GM19351 (cell line): ENCODE measurements at regions not wholly inside any gene's neighbourhood (a gene's known extent, or its start where the extent isn't known, plus 50 kb on each side); places are given as distances from the start of the nearest gene placed in this dataset.
"Not testable (repeated sequence)": the region's sequence is repeated elsewhere in the genome, so short reads cannot be mapped to it uniquely, and the experiment has no call there.

ENCODE experiments used
- ATAC-seq: cut with Tn5 transposase; IDR thresholded peaks from one replicate; pipeline ENCODE4 v1.9.1; 2021; ENCODE audit warnings: mild to moderate bottlenecking, moderate library complexity; ENCODE audit not compliant: unreplicated experiment

DNA sequence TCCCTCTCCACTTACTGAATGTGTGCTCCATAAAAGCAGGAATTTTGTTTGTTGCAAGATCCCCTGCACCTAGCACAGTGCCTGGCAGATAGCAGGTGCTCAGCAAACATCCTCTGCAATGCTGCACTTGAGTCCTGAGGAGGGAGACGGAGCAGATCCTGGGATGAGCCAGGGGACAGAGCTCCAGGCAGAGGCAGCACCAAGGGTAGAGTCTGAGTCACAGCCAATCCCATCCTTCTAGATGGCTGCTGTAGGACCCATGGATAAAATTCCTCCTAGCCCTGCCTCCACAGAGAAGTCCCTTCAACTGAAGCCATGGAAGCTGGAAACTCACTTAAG is 59.3 kb upstream of the SULF2 start:
- ATAC-seq: not testable (repeated sequence)

DNA sequence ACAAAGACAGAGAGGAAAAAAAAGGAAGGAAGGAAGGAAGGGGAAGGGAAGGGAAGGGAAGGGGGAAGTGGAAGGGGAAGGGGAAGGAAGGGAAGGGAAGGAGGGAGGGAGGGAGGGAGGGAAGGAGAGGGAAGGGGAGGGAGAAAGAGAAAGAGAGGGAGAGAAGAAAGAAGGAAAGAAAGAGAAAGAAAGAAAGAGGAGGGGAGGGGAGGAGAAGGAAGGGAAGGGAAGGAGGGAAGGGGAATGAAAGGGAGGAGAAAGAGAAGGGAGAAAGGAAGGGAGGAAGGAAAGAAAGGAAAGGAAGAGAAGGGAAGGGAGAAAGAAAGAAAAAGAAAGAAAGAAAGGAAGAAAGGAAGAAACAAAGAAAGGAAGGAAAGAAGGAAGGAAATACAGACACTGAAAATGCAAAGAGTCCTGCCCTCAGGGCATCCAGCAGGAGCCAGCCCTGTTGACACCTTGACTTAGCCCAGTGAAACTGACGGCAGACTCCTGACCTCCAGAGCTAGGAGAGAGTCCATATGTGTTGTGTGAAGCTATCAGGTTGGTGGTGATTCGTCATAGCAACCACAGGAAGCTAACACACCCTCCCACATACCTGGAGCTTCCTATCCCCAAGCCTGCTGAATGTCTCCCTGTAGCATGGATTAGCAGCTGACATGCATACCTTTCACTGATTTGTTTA is 58.7 kb upstream of the SULF2 start:
- ATAC-seq: no peak

DNA sequence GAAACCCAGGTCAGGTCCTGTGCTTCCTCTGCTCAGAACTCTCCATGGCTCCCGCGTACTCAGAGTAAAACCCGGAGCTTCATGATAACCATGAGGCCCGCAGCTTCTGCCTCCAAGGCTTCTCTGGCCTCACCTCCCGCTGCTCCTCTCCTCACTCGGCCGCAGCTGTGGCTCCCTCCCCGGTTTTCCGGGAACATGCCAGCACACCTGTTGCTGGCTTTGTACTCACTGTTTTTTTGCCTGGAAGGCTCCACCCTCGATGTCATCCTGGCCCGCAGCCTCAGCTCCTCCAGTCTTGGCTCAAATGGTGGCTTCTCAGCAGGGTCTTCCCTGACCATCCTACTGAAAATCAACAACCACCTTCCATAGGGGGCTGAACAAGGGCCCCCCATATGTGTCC is 57.7 kb upstream of the SULF2 start:
- ATAC-seq: not testable (repeated sequence)

DNA sequence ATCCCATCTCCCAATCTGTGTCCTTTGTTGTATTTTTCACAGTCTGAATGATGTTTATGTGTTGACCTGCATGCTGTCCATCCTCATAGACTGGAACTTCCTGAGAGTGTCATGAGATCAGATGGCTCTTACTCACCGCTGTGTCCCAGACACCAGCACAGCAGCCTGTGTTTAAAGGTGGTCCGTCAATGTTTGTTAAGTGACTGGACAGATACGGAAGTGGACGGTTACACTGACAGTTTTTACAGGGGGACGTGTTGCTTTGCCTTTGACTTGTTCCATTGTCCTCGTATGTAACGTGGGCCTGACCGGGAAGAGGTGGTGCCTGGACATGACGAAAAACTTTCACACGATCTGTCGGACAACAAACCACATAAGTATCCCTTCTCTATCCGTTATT is 56.7 kb upstream of the SULF2 start:
- ATAC-seq: not testable (repeated sequence)

DNA sequence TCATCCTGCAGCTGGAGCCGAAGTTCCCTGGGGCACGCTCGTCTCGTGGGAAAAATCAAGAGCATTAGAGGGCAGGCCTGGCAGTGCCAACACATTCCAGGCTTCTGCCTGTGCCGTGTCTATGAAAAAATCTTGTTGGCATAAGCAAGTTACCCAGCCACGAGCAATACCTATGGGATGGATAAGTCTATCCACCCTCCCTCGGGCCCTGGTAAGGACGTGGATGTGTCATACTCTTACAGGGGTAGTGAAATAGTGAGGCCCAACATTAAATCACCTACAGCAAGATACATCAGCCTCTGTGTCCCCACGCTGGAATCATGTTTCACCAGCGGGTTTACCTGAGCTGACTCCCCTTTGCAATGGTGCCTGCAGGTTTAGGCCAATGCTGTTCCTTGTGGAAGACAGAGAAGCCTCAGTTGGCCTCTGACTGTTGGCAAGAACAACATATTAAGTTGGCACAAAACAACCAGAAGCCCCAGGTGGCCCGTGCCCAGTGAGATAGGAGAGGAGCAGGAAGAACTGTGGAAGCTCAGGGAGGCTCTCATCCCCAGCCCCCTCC is 51.1 kb upstream of the SULF2 start:
- ATAC-seq: not testable (repeated sequence)
